Fibroblast of upper back skin (primary cell): ENCODE measurements at regions not wholly inside any gene's neighbourhood (a gene's known extent, or its start where the extent isn't known, plus 50 kb on each side); places are given as distances from the start of the nearest gene placed in this dataset.

ENCODE experiments used
- DNase-seq: peaks from one replicate; pipeline ENCODE4 v3.0.0-alpha.2; 2013

GRCh38 chr1:198865319-198865718, 226.5 kb downstream of the PTPRC start:
- DNase-seq = no peak

GRCh38 chr1:198867182-198867581, 228.3 kb downstream of the PTPRC start:
- no peak for DNase-seq

GRCh38 chr1:198873696-198874230, 234.9 kb downstream of the PTPRC start:
- no peak for DNase-seq

GRCh38 chr1:198876371-198876871, 237.6 kb downstream of the PTPRC start:
- no peak for DNase-seq

GRCh38 chr1:198878566-198878965, 239.7 kb downstream of the PTPRC start:
- no peak for DNase-seq

- DNase-seq = peak; percentile 35
Measured at GRCh38 chr1:198879711-198880306, 241.0 kb downstream of the PTPRC start.

GRCh38 chr1:198880397-198880796, 241.6 kb downstream of the PTPRC start:
- peak; percentile 76 for DNase-seq

GRCh38 chr1:198880818-198881597, 242.2 kb downstream of the PTPRC start:
- DNase-seq = peak; percentile 97

GRCh38 chr1:198883184-198883583, 244.3 kb downstream of the PTPRC start:
- DNase-seq = no peak

GRCh38 chr1:198887866-198888265, 249.0 kb downstream of the PTPRC start:
- no peak for DNase-seq

- DNase-seq = no peak
Measured at GRCh38 chr1:198888379-198888943, 249.6 kb downstream of the PTPRC start.

GRCh38 chr1:198889101-198889500, 250.3 kb downstream of the PTPRC start:
- DNase-seq = no peak

- DNase-seq = no peak
Measured at GRCh38 chr1:198889749-198890148, 250.9 kb downstream of the PTPRC start.

GRCh38 chr1:198890214-198890930, 251.5 kb downstream of the PTPRC start:
- DNase-seq = no peak

- peak; percentile 71 for DNase-seq
Measured at GRCh38 chr1:198892065-198892464, 253.2 kb downstream of the PTPRC start.

GRCh38 chr1:198893141-198893540, 254.3 kb downstream of the PTPRC start:
- DNase-seq = no peak

- DNase-seq = no peak
Measured at GRCh38 chr1:198893763-198894444, 255.1 kb downstream of the PTPRC start.

- DNase-seq = no peak
Measured at GRCh38 chr1:198901266-198901665, 262.4 kb downstream of the PTPRC start.

GRCh38 chr1:198902655-198903054, 263.8 kb downstream of the PTPRC start:
- DNase-seq = no peak

- DNase-seq = peak; percentile 72
Measured at GRCh38 chr1:198903203-198903602, 264.4 kb downstream of the PTPRC start.

GRCh38 chr1:198903621-198904020, 264.8 kb downstream of the PTPRC start:
- DNase-seq = no peak

GRCh38 chr1:198904321-198904720, 265.5 kb downstream of the PTPRC start:
- DNase-seq = no peak
